HG03571 (cell line): ENCODE measurements at regions not wholly inside any gene's neighbourhood (a gene's known extent, or its start where the extent isn't known, plus 50 kb on each side); places are given as distances from the start of the nearest gene placed in this dataset.

Experiments used
- ATAC-seq: cut with Tn5 transposase; IDR thresholded peaks from one replicate; pipeline ENCODE4 v1.9.1; 2021; ENCODE audit not compliant: unreplicated experiment

DNA sequence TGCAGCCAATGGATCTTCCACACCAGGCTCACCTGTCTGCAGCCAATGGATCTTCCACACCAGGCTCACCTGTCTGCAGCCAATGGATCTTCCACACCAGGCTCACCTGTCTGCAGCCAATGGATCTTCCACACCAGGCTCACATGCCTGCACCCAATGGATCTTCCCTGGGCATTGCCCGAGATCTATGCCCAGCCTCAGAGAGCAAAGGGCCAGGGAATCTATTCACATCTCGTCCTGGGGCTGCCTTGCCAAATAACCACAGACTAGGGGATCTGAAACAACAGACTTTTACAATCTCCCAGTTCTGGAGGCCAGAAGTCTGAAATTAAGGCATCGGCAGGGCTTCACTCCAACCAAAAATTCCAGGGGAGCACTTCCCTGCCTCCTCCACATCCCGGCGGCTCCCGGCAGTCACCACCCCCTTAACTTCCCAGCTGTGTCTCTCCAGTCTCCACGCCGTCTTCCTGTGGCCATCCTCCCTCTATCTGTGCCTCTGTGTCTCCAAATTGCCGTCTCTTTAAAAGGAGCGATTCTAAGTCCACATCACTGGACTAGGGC, 92.4 kb upstream of the PPP2R2D start:
- ATAC-seq, result no peak

DNA sequence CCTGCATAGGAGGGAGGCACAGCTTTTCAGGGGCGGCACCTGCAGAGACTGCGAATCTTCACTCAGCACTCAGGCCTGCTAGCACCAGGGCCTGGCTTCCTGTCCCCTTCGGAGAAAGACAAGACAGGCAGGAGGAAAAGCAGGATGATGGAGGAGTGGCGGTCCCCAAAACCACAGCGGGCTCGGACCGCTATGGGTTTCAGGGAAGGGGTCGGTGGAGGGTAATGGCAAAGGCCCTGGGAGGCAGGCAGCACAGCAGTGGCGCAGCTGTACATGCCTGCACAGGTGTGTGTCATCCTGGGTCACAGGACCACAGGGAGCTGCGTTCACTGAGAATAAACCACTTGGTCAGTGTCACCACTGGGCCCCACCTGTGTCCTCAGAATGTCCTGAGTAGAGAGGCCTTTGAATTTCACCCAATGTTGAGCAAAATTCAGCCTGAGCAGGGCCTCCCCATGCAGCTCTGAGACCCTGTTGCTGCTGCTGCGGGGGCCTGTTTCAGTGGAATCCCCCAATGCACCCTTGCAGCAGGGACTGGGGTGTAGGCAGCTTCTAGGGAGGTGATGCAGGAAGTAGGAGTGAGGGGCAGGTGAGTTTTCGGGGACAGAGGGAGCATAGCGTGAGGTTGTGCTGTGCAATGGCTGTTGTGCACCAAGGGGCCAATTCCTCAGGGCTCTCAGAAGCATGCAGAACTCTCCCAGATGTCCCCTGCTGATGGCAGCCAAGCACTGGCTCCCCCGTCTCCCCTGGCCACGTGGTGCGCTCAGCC, 90.6 kb upstream of the PPP2R2D start:
- no peak for ATAC-seq

DNA sequence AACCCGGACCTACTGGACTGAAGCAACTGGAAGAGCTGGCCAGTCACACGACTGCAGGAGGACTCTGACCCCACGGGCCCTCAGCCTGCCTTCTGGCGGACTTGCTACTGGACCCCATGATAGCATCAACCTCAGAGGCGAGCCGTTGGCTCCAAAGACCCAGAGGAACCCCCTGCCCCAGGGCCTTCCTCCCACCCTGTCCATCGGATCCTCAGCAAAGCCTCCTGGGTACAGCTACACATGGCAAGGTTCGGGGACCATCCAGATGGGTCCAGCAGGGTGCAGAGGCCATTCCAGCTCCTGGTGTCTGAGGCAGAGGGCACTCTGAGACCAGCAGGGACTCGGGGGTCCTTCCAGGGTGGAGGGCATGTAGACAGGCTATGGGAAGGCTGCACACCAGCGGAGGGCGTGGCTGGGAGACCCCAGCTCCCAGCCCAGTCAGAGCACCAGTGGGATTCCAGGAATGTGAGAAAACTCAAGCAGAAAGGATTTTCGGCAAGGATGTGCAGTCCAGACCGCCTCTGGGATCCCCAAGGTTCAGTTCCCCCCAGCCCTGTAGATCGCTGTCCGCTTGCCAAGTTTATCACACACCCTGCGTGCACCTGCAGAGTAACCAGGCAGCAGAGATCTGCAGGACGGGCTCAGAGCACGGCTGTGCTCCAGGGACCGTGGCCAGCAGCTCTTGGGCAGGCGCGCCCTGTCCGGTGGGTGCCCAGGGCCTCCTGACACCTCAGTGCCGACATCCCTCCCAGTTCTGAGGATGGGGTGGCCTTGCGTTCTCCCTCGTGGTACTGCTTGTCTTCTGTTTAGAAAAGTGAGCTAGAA, 89.8 kb upstream of the PPP2R2D start:
- no peak for ATAC-seq

DNA sequence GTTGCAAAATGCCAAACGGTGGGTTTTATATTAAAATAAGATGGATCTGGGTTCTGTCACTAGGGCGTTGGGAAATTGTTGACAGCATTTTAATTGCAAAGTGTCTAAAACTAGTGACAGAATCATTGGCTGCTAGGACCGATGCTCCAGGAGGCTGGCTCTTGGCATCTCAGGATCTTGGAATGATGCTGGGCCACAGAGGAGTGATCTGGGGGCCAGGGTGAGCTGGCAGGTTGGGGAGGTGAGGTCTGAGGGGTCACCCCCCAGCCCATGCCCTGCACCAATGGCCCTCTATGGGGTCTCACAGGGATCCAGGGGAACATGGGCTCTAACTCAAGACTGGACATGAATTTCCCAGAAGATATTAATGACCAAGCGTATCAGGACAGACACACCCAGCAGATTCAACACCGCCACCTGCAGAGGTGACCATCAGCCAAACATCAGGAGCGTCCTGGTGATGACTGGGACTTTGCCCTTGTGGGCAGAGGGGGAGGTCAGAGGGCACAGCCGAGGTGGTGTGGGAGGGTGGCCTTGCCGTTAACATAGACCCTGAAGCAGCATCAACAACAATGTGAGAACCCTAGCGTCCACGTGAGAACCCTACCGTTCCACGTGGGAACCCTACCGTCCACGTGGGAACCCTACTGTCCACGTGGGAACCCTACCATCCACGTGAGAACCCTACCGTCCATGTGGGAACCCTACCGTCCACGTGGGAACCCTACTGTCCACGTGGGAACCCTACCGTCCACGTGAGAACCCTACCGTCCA, 89.0 kb upstream of the PPP2R2D start:
- no peak for ATAC-seq

DNA sequence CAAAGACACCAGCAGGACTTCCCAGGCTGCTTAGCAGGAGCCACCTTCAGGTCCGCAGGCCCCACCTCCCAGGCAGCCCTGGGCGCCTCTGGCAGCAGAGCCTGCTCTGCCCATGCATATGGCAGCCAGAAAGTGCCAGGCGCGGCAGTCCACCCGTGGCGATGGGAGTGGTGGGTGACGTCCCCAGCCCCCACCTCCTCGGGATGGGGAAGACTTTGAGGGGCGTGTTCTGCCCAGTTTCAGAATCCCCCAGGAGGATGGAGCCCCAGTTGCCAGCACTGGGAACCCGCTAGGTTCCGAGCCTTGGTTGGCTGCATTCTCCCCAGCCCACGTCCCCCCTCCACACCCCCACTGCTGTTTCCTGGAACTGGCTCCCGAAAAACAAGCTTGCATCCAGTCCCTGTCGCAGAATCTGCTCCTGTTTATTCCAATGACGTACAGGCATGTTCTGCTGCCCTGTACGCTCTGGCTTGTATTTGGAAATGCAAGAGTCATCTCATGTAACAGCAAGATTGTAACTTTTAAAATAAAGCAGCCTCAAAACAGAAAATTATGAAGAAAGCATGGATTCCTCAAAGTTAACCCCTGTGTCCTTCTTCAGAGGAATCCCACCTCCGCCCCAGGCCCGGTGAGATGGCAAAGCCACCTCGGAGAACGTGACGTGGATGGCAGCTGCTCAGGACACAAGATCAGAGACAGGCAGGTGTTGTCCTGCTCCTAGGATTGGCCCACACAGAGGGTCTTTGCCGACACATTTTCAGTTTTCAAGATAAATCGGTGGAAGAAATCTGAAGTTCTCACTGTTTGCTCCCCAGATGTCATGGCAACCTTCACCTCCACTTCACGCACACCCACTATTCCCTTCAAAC, 87.8 kb upstream of the PPP2R2D start:
- no peak for ATAC-seq

DNA sequence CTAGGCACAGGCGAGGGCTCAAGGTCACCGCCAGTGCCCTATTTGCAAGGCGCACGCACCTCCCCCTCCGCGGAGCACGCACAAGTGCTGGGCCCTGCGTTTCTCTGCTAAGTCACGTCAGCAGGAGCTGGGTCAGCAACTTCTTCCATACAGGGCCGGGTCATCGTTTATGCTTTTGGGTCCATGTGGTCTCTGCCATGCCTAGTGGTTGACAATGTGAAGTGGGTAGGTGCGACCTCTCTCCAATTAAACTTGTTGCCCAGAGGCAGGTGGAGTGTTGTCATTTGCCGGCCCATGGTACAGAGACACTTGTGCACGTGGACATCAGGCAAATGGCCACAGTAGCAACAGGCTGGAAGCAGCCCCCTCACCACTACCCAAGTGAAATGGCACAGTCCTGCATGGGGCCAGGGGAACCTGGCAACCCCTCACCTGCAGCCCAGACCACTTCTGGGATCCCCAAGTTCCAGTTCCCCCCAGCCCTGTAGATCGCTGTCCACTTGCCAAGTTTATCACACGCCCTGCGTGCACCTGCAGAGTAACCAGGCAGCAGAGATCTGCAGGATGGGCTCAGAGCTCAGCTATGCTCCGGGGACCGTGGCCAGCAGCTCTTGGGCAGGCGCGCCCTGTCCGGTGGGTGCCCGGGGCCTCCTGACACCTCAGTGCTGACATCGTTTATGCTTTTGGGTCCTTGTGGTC, 86.1 kb upstream of the PPP2R2D start:
- no peak for ATAC-seq

DNA sequence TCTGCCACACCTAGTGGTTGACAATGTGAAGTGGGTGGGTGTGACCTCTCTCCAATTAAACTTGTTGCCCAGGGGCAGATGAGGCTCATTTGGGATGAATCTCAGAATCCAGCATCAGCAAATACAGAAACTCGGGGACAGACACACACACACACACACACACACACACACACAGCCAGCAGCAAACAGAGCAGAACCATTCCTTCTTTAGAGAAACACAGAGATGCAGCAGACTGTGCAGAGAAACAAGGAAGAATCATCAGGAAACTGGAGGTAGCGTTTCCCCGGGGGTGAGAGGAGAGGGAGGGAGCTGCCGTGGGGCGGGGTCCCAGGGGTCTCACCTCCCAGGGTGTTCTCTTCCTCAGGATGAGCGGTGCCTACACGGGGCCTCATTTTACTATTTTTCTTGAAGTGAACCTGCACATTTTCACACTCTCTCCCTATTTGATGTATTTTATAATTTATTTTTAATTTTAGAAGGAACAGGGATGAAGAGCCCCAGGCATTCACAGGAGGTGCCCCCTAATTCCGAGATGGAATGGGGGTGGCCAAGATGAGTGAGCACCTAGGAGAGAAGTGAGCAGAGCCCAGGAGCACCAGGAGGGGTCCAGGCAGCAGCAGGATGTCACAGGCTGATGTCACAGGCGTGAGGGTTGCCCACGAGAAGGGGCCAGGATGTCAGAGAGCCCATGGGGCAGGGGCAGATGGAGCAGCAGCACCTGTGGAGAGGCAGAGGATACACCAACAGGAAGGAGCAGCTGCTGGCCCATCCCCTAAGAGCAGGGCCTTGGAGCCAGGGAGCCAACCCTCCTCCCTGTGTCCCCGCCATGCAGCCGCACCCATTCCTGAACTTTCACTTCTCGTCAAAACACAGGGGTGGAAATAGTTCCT, 85.3 kb upstream of the PPP2R2D start:
- ATAC-seq, result no peak

DNA sequence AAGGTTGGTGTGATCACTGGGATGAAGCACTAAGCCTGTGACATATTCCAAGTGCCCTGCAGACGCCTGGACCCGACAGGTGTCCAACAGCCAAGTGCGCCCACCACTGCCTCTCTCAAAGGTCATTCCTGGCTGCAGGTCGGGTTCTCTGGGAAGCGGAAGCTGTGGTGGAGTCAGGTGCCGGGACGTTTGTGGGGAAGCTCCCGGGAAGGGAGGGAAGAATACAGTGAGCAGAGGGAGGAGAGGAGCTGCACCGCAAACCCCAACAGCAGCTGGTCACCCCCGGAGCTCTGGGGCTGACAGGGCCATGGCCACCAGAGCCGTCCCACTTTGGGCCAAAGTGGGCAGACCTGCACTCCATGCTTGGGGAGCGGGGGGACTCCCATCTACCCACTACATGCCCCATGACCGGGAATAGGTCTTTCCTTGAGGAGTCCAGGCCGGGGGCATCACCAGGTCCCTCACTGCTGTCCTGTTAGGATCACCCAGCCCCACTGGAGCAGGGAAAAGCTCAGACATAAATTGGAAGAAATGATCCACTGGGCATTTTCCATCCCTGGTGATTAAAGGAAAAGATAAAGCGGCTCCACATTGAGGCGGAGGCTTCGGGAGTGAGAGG, 84.5 kb upstream of the PPP2R2D start:
- ATAC-seq, result no peak

DNA sequence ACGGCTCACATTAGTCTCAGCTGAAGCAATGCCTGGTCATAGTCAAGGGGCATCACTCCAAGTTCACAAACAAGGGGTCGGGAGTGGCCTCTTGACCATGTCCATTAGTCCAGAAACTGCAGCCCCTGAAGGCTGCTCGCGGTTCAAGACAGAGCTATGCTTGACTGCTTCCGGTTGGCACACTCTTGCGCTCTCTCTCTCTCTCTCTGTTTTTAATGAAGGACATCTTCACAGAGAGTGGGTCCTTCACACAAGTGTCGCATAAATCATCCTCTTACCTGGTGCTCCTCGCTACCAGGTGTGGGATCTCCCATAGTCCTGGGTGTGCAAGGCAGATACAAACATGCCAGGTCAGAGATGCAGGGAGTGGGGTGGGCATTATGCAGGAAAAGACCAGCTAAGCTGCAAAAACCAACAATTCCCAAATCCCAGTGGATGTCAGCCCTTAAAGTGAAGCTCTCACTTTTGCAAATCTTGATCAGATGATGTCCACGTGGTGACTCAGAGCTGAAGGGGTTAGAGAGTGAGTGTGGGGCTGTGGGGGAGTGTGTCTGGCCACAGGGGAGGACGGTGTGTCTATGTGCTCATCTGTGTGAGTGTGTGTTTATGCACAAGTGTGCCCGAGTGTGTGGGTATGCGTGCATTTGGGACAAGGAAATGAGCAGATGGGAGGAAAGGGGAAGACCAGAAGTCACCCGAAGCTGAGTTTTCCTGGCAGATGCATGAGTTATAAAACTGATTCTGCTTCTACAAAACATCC, 83.7 kb upstream of the PPP2R2D start:
- no peak for ATAC-seq

DNA sequence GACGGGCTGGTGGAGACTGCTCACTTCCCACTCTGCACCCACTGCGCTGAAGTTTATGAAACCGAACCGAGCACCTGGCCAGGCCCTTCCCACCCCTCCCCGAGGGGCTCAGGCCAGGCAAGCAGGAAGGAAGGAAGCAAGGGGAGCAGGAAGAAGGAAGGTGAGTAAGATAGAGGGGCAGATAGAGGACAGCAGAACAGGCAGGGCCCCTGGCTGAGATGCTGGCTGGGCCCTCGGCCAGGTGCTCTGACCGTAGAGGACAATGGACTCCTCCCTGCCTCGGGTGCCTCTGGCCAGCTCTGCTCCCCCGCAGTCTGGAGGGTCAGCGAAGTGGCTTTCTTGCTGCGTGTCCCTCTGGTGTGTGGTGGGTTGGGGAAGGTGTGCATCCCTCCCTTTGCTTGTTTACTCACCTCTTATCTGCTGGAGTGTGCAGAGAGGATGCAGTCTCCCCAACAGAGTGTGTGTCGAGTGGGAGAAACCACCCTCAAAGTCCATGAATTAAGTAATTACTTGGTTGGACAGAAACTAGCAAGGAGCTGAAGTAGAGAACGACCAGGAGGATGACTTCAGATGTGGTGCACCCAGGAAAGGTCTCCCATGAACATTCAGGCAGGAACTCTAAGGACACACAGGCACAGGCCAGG, 82.8 kb upstream of the PPP2R2D start:
- ATAC-seq, result no peak

DNA sequence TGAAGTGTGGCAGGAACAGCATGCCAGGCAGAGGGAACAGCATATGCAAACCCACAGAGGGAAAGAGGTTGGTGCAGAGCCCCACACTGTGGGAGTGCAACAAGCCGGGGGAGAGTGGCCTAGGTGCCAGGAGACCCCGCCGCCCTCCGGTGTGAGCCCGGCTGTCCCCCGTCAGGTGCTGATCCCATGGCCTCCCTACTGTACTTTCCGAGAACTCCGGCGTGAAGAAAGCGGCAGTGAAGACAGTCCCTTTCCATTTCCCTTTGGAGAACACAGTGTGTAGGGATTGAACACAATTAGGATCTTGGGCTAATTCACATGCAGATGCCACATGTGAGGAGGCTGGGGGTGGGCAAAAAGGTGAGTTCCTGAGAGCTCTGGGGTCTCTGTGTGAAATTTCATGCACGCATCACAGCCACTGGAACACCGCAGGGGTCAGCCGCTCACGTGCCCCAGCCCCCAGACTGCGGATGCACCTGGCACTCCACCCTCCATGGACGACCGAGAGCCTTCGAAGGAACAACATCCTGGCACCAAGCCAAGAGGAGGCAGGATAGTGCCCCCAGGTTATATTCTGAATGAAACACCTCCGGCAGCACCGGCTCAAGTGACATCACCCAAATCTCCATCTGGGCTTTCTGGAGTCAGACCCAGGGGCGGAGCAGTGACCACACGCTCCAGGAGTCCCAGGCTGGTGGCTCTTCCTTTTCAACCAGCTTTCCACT, 82.1 kb upstream of the PPP2R2D start:
- ATAC-seq, result no peak

DNA sequence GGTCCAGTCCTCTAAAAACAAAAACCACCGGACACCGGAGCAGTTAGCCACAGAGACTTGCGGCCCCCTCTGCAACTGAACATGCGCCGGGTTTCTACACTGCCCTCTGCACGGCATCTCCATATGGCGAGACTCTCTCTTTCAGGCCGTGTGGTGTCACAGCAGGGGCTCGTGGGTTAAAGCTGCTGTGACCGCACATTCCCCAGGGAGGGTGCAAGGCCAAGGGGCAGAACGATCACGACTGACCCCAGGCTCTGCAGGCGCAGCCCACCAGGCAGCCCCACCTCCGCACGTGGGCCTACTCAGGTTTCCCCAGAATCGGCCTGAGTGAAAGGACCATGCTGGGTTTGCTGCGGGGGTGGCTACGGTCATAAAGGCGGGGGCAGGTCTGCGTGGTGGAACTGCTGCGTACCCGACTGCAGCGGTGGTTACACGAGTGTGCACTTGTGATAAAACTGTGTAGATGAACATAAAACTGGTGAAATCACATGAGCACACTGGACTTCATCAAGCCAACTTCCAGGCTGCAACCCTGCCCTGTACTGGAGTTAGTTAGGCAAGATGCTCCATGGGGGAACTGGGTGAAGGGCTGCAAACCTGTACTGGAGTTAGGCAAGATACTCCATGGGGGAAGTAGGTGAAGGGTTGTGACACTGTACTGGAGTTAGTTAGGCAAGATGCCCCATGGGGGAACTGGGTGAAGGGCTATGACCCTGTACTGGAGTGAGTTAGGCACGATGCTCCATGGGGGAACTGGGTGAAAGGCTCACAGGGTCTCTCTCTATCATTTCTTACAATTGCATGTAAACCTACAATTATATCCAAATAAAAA, 81.4 kb upstream of the PPP2R2D start:
- no peak for ATAC-seq

DNA sequence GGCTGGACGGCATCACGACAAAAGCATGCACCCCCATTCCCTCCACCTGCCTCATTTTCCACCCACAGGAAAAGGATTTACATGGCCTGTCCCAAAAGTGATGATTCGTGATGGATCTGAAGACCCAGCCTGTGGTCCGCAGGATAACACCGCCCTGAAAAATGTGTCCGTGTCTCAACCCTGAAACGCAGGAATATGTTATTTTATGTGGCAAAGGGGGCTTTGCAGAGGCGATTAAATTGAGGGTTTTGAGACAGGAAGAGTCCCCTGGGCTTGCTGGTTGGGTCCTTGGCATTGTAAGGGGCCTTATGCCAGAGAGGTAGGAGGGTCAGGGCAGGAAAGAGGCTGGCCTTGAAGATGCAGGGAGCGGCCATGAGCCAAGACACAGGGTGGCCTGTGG, 80.2 kb upstream of the PPP2R2D start:
- ATAC-seq, result no peak

DNA sequence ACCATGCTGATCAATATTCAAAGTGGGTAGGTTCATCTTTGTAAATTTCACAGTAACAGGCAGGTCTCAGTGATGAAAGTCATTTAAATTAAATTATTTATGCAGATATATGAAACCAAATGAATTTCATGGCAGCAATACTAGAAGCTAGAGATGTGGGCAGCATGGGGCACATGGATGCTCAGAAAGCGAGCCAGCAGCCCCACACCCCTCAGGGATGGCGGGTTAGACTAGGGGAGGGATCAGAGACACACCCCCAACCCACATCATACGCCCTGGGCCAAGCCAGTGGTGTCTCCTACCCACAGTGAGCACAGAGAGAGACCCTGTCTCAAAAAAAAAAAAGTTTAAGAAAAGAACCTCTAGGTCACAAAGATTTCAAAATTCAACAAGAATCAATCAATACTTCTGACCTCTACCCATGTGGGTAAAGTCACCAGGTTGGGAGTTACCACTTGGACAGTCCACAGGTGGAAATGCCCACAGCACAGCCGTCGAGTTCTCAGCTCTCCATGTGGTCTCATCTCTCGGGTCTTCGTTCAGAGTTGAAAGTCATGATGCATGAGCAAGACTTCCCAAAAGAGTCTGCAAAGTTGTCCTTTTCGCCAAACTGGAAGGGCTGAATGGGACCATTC, 79.3 kb upstream of the PPP2R2D start:
- no peak for ATAC-seq

DNA sequence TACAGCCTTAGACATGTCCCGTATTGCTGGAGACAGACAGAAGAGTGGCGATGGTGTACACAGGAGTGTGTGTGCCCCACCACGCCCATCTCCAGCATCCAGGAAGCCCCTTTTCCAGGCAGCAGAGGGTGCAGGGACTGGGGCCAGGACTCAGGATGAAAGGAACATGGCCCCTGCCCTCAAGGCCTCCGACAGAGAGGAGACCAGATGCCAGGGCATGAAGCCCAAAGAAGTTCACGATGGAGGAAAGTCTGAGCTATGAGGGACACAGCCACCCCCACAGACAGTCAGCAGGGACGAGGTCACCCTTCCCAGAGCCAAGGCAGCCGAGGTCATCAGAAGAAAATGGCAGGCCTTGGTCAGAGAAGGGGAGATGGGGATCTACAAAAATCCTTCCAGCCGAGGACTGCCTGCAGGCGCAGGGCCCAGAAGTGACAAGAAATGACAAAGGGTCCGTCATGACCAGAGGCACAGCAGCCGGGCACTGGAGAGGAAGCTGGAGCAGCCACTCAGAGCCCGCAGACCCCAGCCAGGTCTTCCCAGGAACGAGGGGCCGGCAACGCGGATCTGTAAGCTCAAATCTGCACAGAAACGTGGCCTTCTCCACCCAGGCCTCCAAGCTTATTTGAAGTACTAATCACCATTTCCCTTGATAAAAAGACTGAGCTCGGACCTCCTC, 78.7 kb upstream of the PPP2R2D start:
- ATAC-seq, result no peak
